A549 (cell line): ENCODE measurements at regions not wholly inside any gene's neighbourhood (a gene's known extent, or its start where the extent isn't known, plus 50 kb on each side); places are given as distances from the start of the nearest gene placed in this dataset.

Source experiments
- CHD2 ChIP-seq: fragments of 150-350 bp; IDR thresholded peaks from 2 replicates; pipeline ENCODE4 v1.6.1; 2014; ENCODE audit warnings: low read length; ENCODE audit not compliant: partially characterized antibody
- CHD4 ChIP-seq: fragments of 200-600 bp; sonication (generic); IDR thresholded peaks from 2 replicates; pipeline ENCODE4 v1.6.1; 2016; ENCODE audit warnings: antibody characterized with exemption, mild to moderate bottlenecking, borderline replicate concordance
- FOXS1 ChIP-seq: fragments of 250-450 bp; sonication (Bioruptor Pico); IDR thresholded peaks from 2 replicates; pipeline ENCODE4 v1.5.0; 2020; ENCODE audit warnings: mild to moderate bottlenecking, moderate library complexity
- HMGXB4 ChIP-seq: fragments of 250-450 bp; sonication (Bioruptor Pico); IDR thresholded peaks from 2 replicates; pipeline ENCODE4 v1.5.0; 2021; ENCODE audit warnings: mild to moderate bottlenecking, moderate library complexity, borderline replicate concordance
- NPAS2 ChIP-seq: fragments of 250-450 bp; sonication (Bioruptor Pico); IDR thresholded peaks from 2 replicates; pipeline ENCODE4 v1.8.0; 2022; ENCODE audit warnings: mild to moderate bottlenecking, moderate library complexity, borderline replicate concordance
- RAD21 ChIP-seq, 2 experiments: fragments of >200 bp in 1 of 2; sonication (Bioruptor Twin) in 1 of 2; formaldehyde crosslinking in 1 of 2; IDR thresholded peaks in 1 of 2; conservative IDR thresholded peaks in 1 of 2; 2 replicates in 1 of 2; 3 replicates in 1 of 2; pipeline ENCODE4 v1.6.1; 2012 to 2018; ENCODE audit warnings: inconsistent platforms in 1 of 2
- USF2 ChIP-seq: fragments of 450-650 bp; IDR thresholded peaks from 2 replicates; pipeline ENCODE4 v1.6.1; 2014; ENCODE audit warnings: antibody characterized with exemption
- TF ChIP-seq, protein P1 (sequence below): fragments of >200 bp; sonication (Bioruptor Twin); formaldehyde crosslinking; IDR thresholded peaks from 3 replicates; pipeline ENCODE4 v1.5.1; 2016
- TF ChIP-seq, protein P2 (sequence below): IDR thresholded peaks from 2 replicates; pipeline ENCODE4 v1.6.1; 2012

- TF ChIP-seq, protein P1, sequence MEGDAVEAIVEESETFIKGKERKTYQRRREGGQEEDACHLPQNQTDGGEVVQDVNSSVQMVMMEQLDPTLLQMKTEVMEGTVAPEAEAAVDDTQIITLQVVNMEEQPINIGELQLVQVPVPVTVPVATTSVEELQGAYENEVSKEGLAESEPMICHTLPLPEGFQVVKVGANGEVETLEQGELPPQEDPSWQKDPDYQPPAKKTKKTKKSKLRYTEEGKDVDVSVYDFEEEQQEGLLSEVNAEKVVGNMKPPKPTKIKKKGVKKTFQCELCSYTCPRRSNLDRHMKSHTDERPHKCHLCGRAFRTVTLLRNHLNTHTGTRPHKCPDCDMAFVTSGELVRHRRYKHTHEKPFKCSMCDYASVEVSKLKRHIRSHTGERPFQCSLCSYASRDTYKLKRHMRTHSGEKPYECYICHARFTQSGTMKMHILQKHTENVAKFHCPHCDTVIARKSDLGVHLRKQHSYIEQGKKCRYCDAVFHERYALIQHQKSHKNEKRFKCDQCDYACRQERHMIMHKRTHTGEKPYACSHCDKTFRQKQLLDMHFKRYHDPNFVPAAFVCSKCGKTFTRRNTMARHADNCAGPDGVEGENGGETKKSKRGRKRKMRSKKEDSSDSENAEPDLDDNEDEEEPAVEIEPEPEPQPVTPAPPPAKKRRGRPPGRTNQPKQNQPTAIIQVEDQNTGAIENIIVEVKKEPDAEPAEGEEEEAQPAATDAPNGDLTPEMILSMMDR, result no peak
- no peak for TF ChIP-seq HMGXB4 (CRISPR knock-in tag)
- TF ChIP-seq RAD21 (conservative IDR thresholded peaks at IDR 0.05 in 1 of 2, IDR thresholded peaks at IDR 0.05 in 1 of 2), result no peak
- TF ChIP-seq CHD2, result no peak
- no peak for TF ChIP-seq USF2
- no peak for TF ChIP-seq FOXS1 (CRISPR knock-in tag)
- no peak for TF ChIP-seq CHD4
- TF ChIP-seq, protein P2, sequence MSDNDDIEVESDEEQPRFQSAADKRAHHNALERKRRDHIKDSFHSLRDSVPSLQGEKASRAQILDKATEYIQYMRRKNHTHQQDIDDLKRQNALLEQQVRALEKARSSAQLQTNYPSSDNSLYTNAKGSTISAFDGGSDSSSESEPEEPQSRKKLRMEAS, result no peak
- no peak for TF ChIP-seq NPAS2
These were observed 263.4 kb upstream of the DDI1 start for GRCh38 chr11:103773059-103773458.
